RKO (cell line): ENCODE measurements at regions not wholly inside any gene's neighbourhood (a gene's known extent, or its start where the extent isn't known, plus 50 kb on each side); places are given as distances from the start of the nearest gene placed in this dataset.

Experiments used
- DNase-seq: peaks from one replicate; pipeline ENCODE4 v3.0.0-alpha.2; 2016; ENCODE audit warnings: low spot score

- no peak for DNase-seq
Observed at GRCh38 chr3:159534496-159534895, 454.1 kb upstream of the IL12A start.

- DNase-seq = no peak
Observed at GRCh38 chr3:159536876-159537275, 451.8 kb upstream of the IL12A start.

DNA sequence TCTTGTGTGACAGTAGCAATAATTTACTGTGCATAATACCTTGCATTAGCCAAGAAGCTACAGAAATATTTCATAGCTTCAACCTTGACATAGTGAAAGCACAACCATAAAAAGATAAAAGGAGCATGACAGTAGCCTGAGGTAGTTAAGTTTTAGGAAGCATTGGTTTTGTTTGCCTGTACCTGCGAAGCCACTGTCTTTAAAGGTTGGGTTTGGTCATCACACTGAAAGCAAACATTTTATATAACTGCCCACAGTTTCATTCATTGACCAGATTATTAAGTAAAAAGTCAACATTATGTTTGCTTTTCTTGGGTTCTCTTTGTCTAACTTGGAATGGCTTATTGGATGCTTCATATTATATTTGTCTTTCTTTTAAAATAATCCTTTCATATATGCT lies 450.1 kb upstream of the IL12A start:
- DNase-seq = no peak

DNA sequence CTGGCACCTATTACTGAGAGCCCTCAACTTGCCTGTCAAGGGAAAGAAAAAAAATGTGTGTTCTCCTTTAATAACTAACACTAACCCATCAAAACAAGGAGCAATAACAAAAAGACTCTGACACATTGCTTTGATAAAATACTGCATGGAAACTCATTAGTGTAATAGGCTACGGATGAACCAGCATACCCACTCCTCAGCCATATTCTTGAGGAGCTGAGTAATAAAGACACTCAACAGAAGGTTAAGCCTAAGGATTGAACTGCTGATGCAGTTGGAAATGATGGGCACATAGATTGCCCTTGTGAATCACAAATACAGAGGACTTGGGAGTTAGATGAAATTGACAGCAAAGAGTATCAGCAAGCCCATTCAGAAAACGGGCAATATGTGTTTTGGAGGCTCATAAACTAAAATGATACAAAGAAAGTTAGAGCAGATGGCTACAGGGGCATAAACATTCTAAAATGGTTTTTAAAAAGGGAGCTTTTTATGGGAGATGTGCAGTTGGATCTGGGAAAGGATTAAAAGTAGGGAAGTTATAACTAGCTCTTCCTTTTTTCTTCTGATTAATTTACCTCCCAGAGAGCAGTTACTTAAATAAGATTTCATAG lies 447.6 kb upstream of the IL12A start:
- DNase-seq = no peak

GRCh38 chr3:159548675-159549335 lies 439.8 kb upstream of the IL12A start:
- peak; percentile 56 for DNase-seq

DNA sequence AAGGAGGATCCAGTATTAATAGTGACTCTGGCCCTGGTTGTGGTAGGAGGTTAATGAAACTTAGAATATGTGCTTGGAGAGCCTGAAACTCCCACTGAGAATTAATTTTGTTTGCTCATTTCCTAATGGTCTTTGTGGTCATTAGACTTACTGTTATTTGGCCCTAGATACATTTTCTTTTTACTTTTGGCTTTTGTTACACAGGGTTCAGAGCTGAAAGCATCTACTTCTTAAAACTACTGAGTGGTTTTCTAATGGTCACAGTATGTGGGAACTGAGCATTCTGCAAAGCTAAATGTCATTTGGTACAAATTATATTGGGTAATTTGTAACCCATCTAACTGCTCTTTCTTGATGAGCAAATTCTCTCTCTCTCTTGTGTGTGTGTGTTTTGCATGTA lies 433.4 kb upstream of the IL12A start:
- no peak for DNase-seq

DNA sequence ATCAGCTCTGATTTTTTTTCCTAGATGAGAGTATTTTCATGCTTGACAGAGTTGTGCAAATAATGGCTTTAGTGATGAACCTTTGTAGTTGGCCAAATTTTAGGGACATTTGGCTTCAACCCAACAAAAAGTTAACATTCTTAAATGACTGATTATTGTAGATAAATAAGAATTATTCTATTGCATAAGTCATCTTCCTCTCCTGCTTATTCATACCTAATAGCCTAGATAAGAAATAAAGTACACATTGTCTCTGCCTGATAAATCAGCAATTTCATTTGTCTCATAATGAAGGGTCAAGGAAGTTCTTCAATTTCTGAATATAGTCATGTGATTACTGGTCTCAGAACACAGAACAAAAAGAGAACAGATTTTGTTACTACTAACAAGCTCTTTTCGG lies 428.9 kb upstream of the IL12A start:
- DNase-seq = no peak

- no peak for DNase-seq
Observed at GRCh38 chr3:159560214-159560979, 428.2 kb upstream of the IL12A start.

- DNase-seq = no peak
Observed at GRCh38 chr3:159565313-159565712, 423.3 kb upstream of the IL12A start.

GRCh38 chr3:159583662-159584061 lies 405.0 kb upstream of the IL12A start:
- no peak for DNase-seq

GRCh38 chr3:159584421-159584820 lies 404.2 kb upstream of the IL12A start:
- DNase-seq = no peak

- DNase-seq = peak; percentile 54
Observed at GRCh38 chr3:159586571-159587202, 401.9 kb upstream of the IL12A start.

- no peak for DNase-seq
Observed at GRCh38 chr3:159593927-159594605, 394.6 kb upstream of the IL12A start.

- no peak for DNase-seq
Observed at GRCh38 chr3:159600291-159600690, 388.3 kb upstream of the IL12A start.

- DNase-seq = peak; percentile 40
Observed at GRCh38 chr3:159604151-159604581, 384.5 kb upstream of the IL12A start.

DNA sequence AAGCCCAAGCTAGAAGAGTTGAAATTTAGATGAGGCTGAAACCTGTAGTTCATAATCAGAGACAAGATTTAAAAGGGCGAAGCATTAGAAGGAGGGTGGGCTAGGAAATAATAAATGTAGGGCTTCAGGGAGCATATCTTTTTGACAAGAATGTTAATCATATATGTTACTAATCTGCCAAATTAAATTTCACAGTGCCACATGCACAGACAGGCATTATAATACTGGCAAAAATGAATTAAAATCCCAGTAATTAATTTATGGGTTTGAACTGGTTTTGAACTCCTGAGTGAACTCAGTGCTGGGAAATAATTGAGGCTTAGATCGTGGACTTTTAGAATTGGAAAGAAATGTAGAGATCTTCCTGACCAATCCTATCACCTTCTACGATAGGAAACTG lies 383.5 kb upstream of the IL12A start:
- DNase-seq = no peak

DNA sequence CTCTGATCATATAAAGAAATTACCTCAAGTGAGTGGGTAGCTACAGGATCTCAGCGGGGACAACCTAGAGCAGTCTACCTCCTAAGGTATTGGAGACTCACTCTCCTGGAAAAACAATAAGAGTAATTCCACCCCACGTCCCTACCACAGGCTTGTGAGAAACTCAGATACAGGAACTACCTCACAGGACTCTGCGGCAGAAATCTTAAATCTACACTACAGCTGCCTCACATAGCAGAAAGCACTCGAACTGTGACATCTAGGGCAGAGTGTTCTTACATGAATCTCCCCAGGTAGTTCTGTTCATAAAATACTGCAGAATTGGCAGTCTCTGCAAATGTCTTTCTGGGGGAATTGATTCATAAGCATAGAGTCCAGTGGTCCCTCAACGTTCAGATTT lies 382.9 kb upstream of the IL12A start:
- no peak for DNase-seq

GRCh38 chr3:159607856-159608255 lies 380.8 kb upstream of the IL12A start:
- no peak for DNase-seq

- no peak for DNase-seq
Observed at GRCh38 chr3:159608311-159608710, 380.3 kb upstream of the IL12A start.

DNA sequence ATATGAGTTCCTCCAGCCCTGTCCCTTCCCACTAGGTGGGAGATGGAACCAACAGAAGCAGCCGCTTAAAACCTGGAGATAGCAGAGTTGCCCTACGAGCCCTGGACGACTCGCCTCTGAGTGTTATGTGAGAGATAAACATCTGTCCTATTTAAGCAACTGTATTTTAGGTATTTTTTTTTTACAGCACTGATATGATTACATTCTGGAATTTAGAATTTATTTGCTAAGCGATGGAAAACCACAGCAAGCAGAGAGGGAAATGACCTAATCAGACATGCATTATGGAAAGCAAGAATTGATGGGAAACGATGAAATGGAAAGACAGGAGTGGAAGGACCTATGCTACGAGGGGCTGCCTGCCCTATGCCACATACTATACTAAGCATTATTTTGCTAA lies 379.0 kb upstream of the IL12A start:
- no peak for DNase-seq

GRCh38 chr3:159616234-159616825 lies 372.3 kb upstream of the IL12A start:
- DNase-seq = peak; percentile 39

DNA sequence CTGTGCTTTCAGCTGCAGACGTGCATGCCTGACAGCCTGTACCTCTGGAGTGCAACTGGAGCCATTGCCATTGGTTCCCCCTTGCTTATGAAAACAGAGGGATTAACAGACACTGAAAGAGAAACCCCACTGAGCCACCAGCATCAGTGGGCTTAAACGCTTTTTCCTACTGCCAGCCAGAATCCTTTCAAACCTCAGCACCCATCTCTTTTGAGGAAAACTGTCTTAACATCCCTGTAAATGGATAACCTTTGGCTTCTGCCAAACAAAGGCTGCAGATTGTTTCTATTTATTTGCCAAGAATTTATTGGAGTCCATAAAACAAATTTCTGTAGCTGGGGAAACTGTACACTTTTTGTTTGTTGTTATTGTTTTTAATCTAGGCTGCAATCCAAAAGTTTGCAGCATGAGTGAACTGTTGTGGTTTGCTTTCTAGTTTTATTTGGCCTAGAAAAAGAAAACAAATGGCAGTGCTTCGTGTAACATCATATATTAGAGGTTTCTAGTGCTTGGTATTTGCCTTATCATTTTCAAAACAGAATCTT lies 369.2 kb upstream of the IL12A start:
- DNase-seq = no peak
